ENCODE measurements at regions not wholly inside any gene's neighbourhood (a gene's known extent, or its start where the extent isn't known, plus 50 kb on each side); places are given as distances from the start of the nearest gene placed in this dataset.

- no peak overlapping the region for H3K4me3 Mint-ChIP-seq
- H3K4me1 Mint-ChIP-seq: no peaks in the 10 kb centered on the region
- H3K27me3 Mint-ChIP-seq (ENCODE audit: low read depth, poor library complexity): peaks cover 7% of the 10 kb centered on the region
- TF ChIP-seq CTCF (IDR thresholded peaks at IDR 0.05): no peak
- H3K36me3 Mint-ChIP-seq (ENCODE audit: low read depth): no peaks in the 10 kb centered on the region
- no peaks in the 10 kb centered on the region for H3K9me3 Mint-ChIP-seq
- H3K27ac Mint-ChIP-seq: no peak overlapping the region
- no peak for DNase-seq
Observed at GRCh38 chr4:14066979-14067378, 439.5 kb upstream of the BOD1L1 start.

- no peak overlapping the region for H3K27ac Mint-ChIP-seq
- H3K4me3 Mint-ChIP-seq: no peak overlapping the region
- H3K36me3 Mint-ChIP-seq (ENCODE audit: low read depth): no peaks in the 10 kb centered on the region
- H3K9me3 Mint-ChIP-seq: peaks cover 16% of the 10 kb centered on the region
- DNase-seq: no peak
- H3K4me1 Mint-ChIP-seq: no peaks in the 10 kb centered on the region
- H3K27me3 Mint-ChIP-seq (ENCODE audit: low read depth, poor library complexity): peaks cover 7% of the 10 kb centered on the region
- no peak for TF ChIP-seq CTCF (IDR thresholded peaks at IDR 0.05)
Observed at GRCh38 chr4:14069886-14070285, 442.4 kb upstream of the BOD1L1 start.

GRCh38 chr4:14070289-14070880 lies 442.9 kb upstream of the BOD1L1 start:
- peaks cover 16% of the 10 kb centered on the region for H3K9me3 Mint-ChIP-seq
- H3K36me3 Mint-ChIP-seq (ENCODE audit: low read depth): no peaks in the 10 kb centered on the region
- H3K4me3 Mint-ChIP-seq: no peak overlapping the region
- H3K27me3 Mint-ChIP-seq (ENCODE audit: low read depth, poor library complexity): peaks cover 7% of the 10 kb centered on the region
- H3K4me1 Mint-ChIP-seq: no peaks in the 10 kb centered on the region
- H3K27ac Mint-ChIP-seq: no peak overlapping the region
- no peak for TF ChIP-seq CTCF (IDR thresholded peaks at IDR 0.05)
- DNase-seq: no peak

DNA sequence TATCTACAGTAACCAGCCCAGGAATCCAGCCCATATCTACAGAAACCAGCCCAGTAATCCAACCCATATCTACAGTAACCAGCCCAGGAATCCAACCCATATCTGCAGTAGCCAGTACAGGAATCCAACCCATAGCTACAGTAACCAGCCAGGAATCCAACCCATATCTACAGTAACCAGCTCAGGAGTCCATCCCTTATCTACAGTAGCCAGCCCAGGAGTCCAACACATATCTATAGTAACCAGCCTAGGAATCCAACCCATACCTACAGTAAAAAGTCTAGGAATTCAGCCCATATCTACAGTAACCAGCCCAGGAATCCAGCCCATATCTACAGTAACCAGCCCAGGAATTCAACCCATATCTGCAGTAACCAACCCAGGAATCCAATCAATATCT lies 445.0 kb upstream of the BOD1L1 start:
- H3K4me3 Mint-ChIP-seq: no peak overlapping the region
- H3K9me3 Mint-ChIP-seq: peaks cover 16% of the 10 kb centered on the region
- no peak for TF ChIP-seq CTCF (IDR thresholded peaks at IDR 0.05)
- H3K27me3 Mint-ChIP-seq (ENCODE audit: low read depth, poor library complexity): peaks cover 7% of the 10 kb centered on the region
- H3K36me3 Mint-ChIP-seq (ENCODE audit: low read depth): no peaks in the 10 kb centered on the region
- H3K27ac Mint-ChIP-seq: no peak overlapping the region
- no peak for DNase-seq
- no peaks in the 10 kb centered on the region for H3K4me1 Mint-ChIP-seq

DNA sequence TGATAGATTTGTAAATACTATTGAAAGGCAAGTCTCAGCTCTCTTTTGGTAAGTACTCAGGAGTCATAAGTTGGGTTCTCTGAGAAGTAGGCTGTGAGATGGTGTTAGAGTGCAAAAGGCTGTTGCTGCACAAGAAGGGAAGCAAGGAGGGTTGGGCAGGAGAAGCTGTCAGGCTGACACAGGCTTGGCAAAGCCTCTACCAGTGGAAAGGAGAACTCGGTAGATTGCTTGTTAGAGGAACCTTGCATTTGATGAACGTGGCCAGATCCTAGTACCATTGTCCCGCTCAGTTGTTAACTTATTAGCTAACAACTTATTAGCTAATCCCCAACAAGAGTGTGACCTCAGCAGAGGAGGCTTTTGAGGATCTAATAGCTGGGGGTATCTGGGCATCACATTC lies 449.3 kb upstream of the BOD1L1 start:
- H3K4me3 Mint-ChIP-seq: no peak overlapping the region
- H3K27ac Mint-ChIP-seq: no peak overlapping the region
- DNase-seq: no peak
- no peaks in the 10 kb centered on the region for H3K27me3 Mint-ChIP-seq (ENCODE audit: low read depth, poor library complexity)
- H3K4me1 Mint-ChIP-seq: no peaks in the 10 kb centered on the region
- peaks cover 16% of the 10 kb centered on the region for H3K9me3 Mint-ChIP-seq
- no peak for TF ChIP-seq CTCF (IDR thresholded peaks at IDR 0.05)
- H3K36me3 Mint-ChIP-seq (ENCODE audit: low read depth): no peaks in the 10 kb centered on the region

GRCh38 chr4:14078326-14078725 lies 450.8 kb upstream of the BOD1L1 start:
- TF ChIP-seq CTCF (IDR thresholded peaks at IDR 0.05): no peak
- no peak overlapping the region for H3K4me3 Mint-ChIP-seq
- H3K27ac Mint-ChIP-seq: no peak overlapping the region
- no peaks in the 10 kb centered on the region for H3K27me3 Mint-ChIP-seq (ENCODE audit: low read depth, poor library complexity)
- no peak for DNase-seq
- H3K36me3 Mint-ChIP-seq (ENCODE audit: low read depth): no peaks in the 10 kb centered on the region
- H3K9me3 Mint-ChIP-seq: peaks cover 4% of the 10 kb centered on the region
- no peaks in the 10 kb centered on the region for H3K4me1 Mint-ChIP-seq
